GM19452 (cell line): ENCODE measurements at regions not wholly inside any gene's neighbourhood (a gene's known extent, or its start where the extent isn't known, plus 50 kb on each side); places are given as distances from the start of the nearest gene placed in this dataset.
"Not testable (repeated sequence)": the region's sequence is repeated elsewhere in the genome, so short reads cannot be mapped to it uniquely, and the experiment has no call there.

Experiments used
- ATAC-seq: cut with Tn5 transposase; IDR thresholded peaks from one replicate; pipeline ENCODE4 v1.9.1; 2021; ENCODE audit not compliant: unreplicated experiment

GRCh38 chr3:153023896-153024295, 138.1 kb upstream of the RAP2B start:
- no peak for ATAC-seq

- no peak for ATAC-seq
Observed at GRCh38 chr3:153026026-153026425, 136.0 kb upstream of the RAP2B start.

GRCh38 chr3:153028381-153028780, 133.6 kb upstream of the RAP2B start:
- ATAC-seq = no peak

- ATAC-seq = no peak
Observed at GRCh38 chr3:153029350-153029749, 132.7 kb upstream of the RAP2B start.

GRCh38 chr3:153032891-153033290, 129.1 kb upstream of the RAP2B start:
- no peak for ATAC-seq

GRCh38 chr3:153036846-153037245, 125.2 kb upstream of the RAP2B start:
- no peak for ATAC-seq

- ATAC-seq = no peak
Observed at GRCh38 chr3:153038367-153038766, 123.7 kb upstream of the RAP2B start.

GRCh38 chr3:153038779-153039178, 123.2 kb upstream of the RAP2B start:
- no peak for ATAC-seq

- ATAC-seq = no peak
Observed at GRCh38 chr3:153041181-153041580, 120.8 kb upstream of the RAP2B start.

GRCh38 chr3:153042088-153042487, 119.9 kb upstream of the RAP2B start:
- no peak for ATAC-seq

- no peak for ATAC-seq
Observed at GRCh38 chr3:153043729-153044328, 118.2 kb upstream of the RAP2B start.

GRCh38 chr3:153045150-153045549, 116.9 kb upstream of the RAP2B start:
- ATAC-seq = no peak

GRCh38 chr3:153050978-153051377, 111.0 kb upstream of the RAP2B start:
- ATAC-seq = no peak

GRCh38 chr3:153051427-153052095, 110.5 kb upstream of the RAP2B start:
- no peak for ATAC-seq

- ATAC-seq = no peak
Observed at GRCh38 chr3:153052096-153052460, 109.9 kb upstream of the RAP2B start.

GRCh38 chr3:153055217-153055616, 106.8 kb upstream of the RAP2B start:
- no peak for ATAC-seq

GRCh38 chr3:153055779-153056178, 106.2 kb upstream of the RAP2B start:
- ATAC-seq = no peak

- ATAC-seq = not testable (repeated sequence)
Observed at GRCh38 chr3:153058031-153058688, 103.9 kb upstream of the RAP2B start.

GRCh38 chr3:153060346-153060745, 101.7 kb upstream of the RAP2B start:
- no peak for ATAC-seq

- no peak for ATAC-seq
Observed at GRCh38 chr3:153061938-153062528, 100.0 kb upstream of the RAP2B start.

- ATAC-seq = no peak
Observed at GRCh38 chr3:153063337-153063736, 98.7 kb upstream of the RAP2B start.

- ATAC-seq = no peak
Observed at GRCh38 chr3:153066983-153067382, 95.0 kb upstream of the RAP2B start.
